HG03575 (cell line): ENCODE measurements at regions not wholly inside any gene's neighbourhood (a gene's known extent, or its start where the extent isn't known, plus 50 kb on each side); places are given as distances from the start of the nearest gene placed in this dataset.
"Not testable (repeated sequence)": the region's sequence is repeated elsewhere in the genome, so short reads cannot be mapped to it uniquely, and the experiment has no call there.

Experiments
- ATAC-seq: cut with Tn5 transposase; IDR thresholded peaks from one replicate; pipeline ENCODE4 v1.9.1; 2021; ENCODE audit not compliant: unreplicated experiment, insufficient number of reproducible peaks, low FRiP score; ENCODE audit errors: extremely low read depth

- no peak for ATAC-seq
Observed at GRCh38 chr11:42816471-42816870, 495.3 kb upstream of the API5 start.

- ATAC-seq = no peak
Observed at GRCh38 chr11:42819126-42819525, 492.7 kb upstream of the API5 start.

- not testable (repeated sequence) for ATAC-seq
Observed at GRCh38 chr11:42822188-42822587, 489.6 kb upstream of the API5 start.

- no peak for ATAC-seq
Observed at GRCh38 chr11:42823546-42823945, 488.2 kb upstream of the API5 start.

GRCh38 chr11:42824067-42824466, 487.7 kb upstream of the API5 start:
- ATAC-seq = no peak

GRCh38 chr11:42825598-42825997, 486.2 kb upstream of the API5 start:
- no peak for ATAC-seq

- no peak for ATAC-seq
Observed at GRCh38 chr11:42827845-42828244, 484.0 kb upstream of the API5 start.

- ATAC-seq = no peak
Observed at GRCh38 chr11:42837994-42838393, 473.8 kb upstream of the API5 start.

GRCh38 chr11:42840176-42840829, 471.5 kb upstream of the API5 start:
- no peak for ATAC-seq

GRCh38 chr11:42840860-42841259, 470.9 kb upstream of the API5 start:
- no peak for ATAC-seq

- ATAC-seq = no peak
Observed at GRCh38 chr11:42841556-42841955, 470.2 kb upstream of the API5 start.

GRCh38 chr11:42849362-42849761, 462.4 kb upstream of the API5 start:
- ATAC-seq = no peak

GRCh38 chr11:42857344-42857743, 454.5 kb upstream of the API5 start:
- ATAC-seq = no peak

- no peak for ATAC-seq
Observed at GRCh38 chr11:42870480-42870879, 441.3 kb upstream of the API5 start.

GRCh38 chr11:42873800-42874405, 437.9 kb upstream of the API5 start:
- not testable (repeated sequence) for ATAC-seq

- not testable (repeated sequence) for ATAC-seq
Observed at GRCh38 chr11:42881335-42881734, 430.5 kb upstream of the API5 start.

GRCh38 chr11:42890773-42891172, 421.0 kb upstream of the API5 start:
- no peak for ATAC-seq

- no peak for ATAC-seq
Observed at GRCh38 chr11:42901084-42901483, 410.7 kb upstream of the API5 start.

GRCh38 chr11:42906226-42906625, 405.6 kb upstream of the API5 start:
- ATAC-seq = no peak

GRCh38 chr11:42913731-42914130, 398.1 kb upstream of the API5 start:
- ATAC-seq = no peak

- ATAC-seq = no peak
Observed at GRCh38 chr11:42923651-42924050, 388.1 kb upstream of the API5 start.
